GM12891 (cell line): ENCODE measurements at regions not wholly inside any gene's neighbourhood (a gene's known extent, or its start where the extent isn't known, plus 50 kb on each side); places are given as distances from the start of the nearest gene placed in this dataset.
"Not testable (repeated sequence)": the region's sequence is repeated elsewhere in the genome, so short reads cannot be mapped to it uniquely, and the experiment has no call there.

Experiments
- DNase-seq: peaks from one replicate; pipeline ENCODE4 v3.0.0; 2011; ENCODE audit warnings: low spot score; ENCODE audit not compliant: insufficient read length
- FAIRE-seq: peaks from 2 replicates; lab custom pipeline; 2011; peaks lifted over from hg19 to GRCh38; lab: Jason Lieb, UNC
- PAX5 ChIP-seq: IDR thresholded peaks from 2 replicates; pipeline ENCODE4 v1.6.1; 2011; ENCODE audit warnings: low read length, moderate library complexity, mild to moderate bottlenecking; ENCODE audit not compliant: insufficient read depth, severe bottlenecking
- POLR2A ChIP-seq: IDR thresholded peaks from 2 replicates; pipeline ENCODE4 v1.6.1; 2011; ENCODE audit warnings: low read depth, low read length, control low read depth
- POLR2AphosphoS5 ChIP-seq: IDR thresholded peaks from 2 replicates; pipeline ENCODE4 v1.6.1; 2011; ENCODE audit warnings: low read depth, low read length, control low read depth
- POU2F2 ChIP-seq: IDR thresholded peaks from 2 replicates; pipeline ENCODE4 v1.6.1; 2011; ENCODE audit warnings: low read depth, mild to moderate bottlenecking, control low read depth, low read length, moderate library complexity
- SPI1 ChIP-seq: IDR thresholded peaks from 2 replicates; pipeline ENCODE4 v1.6.1; 2011; ENCODE audit warnings: low read depth, low read length, control low read depth
- TAF1 ChIP-seq: IDR thresholded peaks from 2 replicates; pipeline ENCODE4 v1.6.1; 2011; ENCODE audit warnings: low read depth, low read length, control low read depth

DNA sequence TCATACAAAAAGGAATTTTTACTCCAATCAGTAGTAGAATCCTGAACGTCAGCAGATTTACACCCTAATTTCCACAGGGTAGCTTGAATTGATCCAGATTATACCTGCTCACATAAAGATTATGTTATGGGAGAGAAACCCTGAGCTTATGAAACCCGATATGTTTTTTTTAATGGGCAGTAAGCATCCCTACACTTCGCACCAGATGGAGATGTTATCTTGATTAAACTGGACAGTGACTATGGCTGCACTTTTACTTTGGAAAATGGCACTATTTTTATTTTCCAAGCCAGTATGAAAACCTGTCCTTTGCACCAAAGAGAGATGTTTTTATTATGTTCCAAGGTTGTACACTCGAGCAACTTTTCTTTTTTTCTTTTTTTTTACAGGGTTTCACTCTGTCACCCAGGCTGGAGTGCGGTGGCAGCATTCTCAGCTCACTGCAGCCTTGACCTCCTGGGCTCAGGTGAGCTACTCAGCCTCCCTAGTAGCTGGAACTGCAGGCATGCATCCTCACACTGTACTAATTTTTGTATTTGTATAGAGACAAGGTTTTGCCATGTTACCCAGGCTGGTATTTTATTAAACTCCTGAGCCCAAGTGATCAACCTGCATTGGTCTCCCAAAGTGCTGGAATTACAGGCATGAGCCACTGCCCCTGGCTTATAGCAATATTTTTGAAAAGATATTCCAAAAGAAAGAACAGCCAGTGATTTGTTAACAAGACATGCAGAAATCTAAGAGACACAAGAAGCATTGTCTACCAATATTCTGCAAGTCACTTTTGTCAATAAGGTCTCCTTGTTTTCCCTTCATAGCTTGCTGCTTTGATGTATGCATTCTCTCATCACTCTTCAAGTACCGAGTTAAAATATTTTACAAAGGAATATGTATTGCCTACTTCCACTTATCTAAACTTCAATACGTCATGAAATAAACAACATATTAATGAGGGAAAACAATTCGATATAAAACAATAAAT lies 1412.6 kb downstream of the ZPLD1 start:
- FAIRE-seq (no peak), DNase-seq (no peak)
- no peak for TF ChIP-seq TAF1
- TF ChIP-seq POLR2A = no peak
- TF ChIP-seq SPI1 = no peak
- no peak for TF ChIP-seq POLR2AphosphoS5
- TF ChIP-seq POU2F2 = no peak
- TF ChIP-seq PAX5 = no peak

- DNase-seq = no peak
- no peak for TF ChIP-seq TAF1
- TF ChIP-seq POLR2A = no peak
- TF ChIP-seq POU2F2 = no peak
- no peak for TF ChIP-seq SPI1
- no peak for TF ChIP-seq POLR2AphosphoS5
- no peak for TF ChIP-seq PAX5
- FAIRE-seq = no peak
Observed at GRCh38 chr3:103851793-103852192, 1417.0 kb downstream of the ZPLD1 start.

DNA sequence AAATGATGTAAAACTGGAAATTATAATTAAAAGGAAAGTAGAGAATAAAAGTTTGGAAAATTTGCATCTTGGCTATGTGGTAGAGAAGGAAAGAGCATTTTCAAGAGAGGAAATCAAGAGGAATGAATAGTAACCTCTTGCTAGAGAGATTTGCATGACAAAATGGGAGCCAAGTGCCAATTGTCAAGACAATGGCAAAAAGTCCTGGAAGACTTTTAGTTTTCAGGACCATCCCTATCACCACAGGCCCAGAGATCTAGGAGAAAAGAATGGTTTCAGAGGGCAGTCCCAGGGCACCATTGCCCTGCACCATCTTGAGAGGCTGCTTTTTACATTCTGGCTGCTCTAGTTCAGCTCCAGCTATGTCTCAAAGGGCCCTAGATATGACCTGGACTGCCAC lies 1427.6 kb downstream of the ZPLD1 start:
- DNase-seq (no peak), FAIRE-seq (no peak)
- no peak for TF ChIP-seq POLR2AphosphoS5
- TF ChIP-seq PAX5 = no peak
- no peak for TF ChIP-seq TAF1

DNA sequence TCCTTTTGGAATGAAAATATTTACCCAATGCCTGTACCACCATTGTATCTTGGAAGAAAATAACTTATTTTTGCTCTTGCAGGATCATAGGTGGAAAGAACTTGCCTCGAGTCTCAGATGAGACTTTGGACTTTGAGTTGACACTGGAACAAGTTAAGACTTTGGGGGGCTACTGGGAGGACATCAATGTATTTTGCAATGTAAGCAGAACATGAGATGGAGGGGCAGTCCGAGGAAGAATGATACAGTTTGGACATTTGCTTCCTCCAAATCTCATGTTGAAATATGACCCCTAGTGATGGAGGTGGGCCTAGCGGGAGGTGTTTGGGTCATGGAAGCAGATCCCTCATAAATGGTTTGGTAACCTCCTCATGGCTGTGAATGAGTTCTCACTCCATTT lies 1428.6 kb downstream of the ZPLD1 start:
- no peak for DNase-seq
- FAIRE-seq = no peak
- TF ChIP-seq TAF1 (no peak), PAX5 (no peak), POU2F2 (no peak), POLR2AphosphoS5 (no peak), POLR2A (no peak), SPI1 (no peak)

GRCh38 chr3:103866113-103866512 lies 1431.3 kb downstream of the ZPLD1 start:
- TF ChIP-seq PAX5 (no peak), SPI1 (no peak), POLR2A (no peak), POLR2AphosphoS5 (no peak), POU2F2 (no peak), TAF1 (no peak)
- DNase-seq (no peak), FAIRE-seq (no peak)

- TF ChIP-seq TAF1 = no peak
- no peak for TF ChIP-seq POLR2AphosphoS5
- no peak for TF ChIP-seq POLR2A
- no peak for TF ChIP-seq POU2F2
- no peak for TF ChIP-seq PAX5
- no peak for TF ChIP-seq SPI1
- DNase-seq = no peak
- FAIRE-seq = no peak
Observed at GRCh38 chr3:103873021-103873420, 1438.2 kb downstream of the ZPLD1 start.

DNA sequence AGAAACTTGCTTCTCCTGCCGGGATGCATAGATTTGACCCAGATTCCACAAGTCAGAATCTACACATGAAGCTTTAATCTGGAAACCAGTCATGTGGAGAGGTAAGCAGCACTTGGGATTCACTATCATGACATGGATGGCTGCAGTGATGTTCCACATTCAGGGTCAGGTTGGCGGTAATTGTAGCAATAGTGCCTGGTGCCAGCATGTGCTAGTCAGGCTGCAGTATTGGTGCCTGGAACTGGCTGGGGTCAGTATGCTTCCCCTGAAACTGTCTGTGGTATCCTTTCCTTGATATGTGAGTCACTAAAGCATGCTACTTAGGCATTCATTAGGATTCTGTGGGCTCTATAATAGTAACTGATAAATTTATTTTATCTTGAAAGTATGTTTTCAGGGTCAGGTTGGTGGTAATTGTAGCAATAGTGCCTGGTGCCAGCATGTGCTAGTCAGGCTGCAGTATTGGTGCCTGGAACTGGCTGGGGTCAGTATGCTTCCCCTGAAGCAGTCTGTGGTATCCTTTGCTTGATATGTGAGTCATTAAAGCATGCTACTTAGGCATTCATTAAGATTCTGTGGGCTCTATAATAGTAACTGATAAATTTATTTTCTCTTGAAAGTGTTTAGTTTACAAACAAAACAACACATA lies 1439.2 kb downstream of the ZPLD1 start:
- DNase-seq (no peak), FAIRE-seq (no peak)
- no peak for TF ChIP-seq TAF1
- TF ChIP-seq PAX5 = no peak
- TF ChIP-seq SPI1 = no peak
- TF ChIP-seq POU2F2 = no peak
- no peak for TF ChIP-seq POLR2AphosphoS5
- TF ChIP-seq POLR2A = no peak

- not testable (repeated sequence) for DNase-seq, FAIRE-seq
Observed at GRCh38 chr3:103881809-103882208, 1447.0 kb downstream of the ZPLD1 start.

- TF ChIP-seq POLR2A (no peak), POLR2AphosphoS5 (no peak), SPI1 (no peak), POU2F2 (no peak), TAF1 (no peak), PAX5 (no peak)
- FAIRE-seq (no peak), DNase-seq (no peak)
Observed at GRCh38 chr3:103889675-103890074, 1454.9 kb downstream of the ZPLD1 start.
